ENCODE measurements at regions not wholly inside any gene's neighbourhood (a gene's known extent, or its start where the extent isn't known, plus 50 kb on each side); places are given as distances from the start of the nearest gene placed in this dataset.

DNA sequence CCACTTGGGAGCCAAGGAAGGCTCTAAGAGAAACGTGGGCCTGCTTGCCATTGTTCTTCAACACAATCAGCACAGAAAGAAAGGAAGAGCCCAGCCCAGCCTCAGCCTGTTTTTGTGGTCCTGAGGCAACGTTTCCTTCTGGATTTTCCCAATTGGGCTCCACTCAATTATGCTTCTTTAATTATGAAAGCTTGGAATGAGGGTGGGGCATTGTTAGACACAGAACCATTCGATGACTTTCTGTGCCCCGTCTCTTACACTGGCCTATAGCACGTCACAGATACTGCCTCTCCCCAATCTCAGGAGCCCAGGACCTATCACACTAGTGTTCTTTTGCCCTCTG is 207.4 kb downstream of the ZFP36L2 start:
- TF ChIP-seq, protein P1, sequence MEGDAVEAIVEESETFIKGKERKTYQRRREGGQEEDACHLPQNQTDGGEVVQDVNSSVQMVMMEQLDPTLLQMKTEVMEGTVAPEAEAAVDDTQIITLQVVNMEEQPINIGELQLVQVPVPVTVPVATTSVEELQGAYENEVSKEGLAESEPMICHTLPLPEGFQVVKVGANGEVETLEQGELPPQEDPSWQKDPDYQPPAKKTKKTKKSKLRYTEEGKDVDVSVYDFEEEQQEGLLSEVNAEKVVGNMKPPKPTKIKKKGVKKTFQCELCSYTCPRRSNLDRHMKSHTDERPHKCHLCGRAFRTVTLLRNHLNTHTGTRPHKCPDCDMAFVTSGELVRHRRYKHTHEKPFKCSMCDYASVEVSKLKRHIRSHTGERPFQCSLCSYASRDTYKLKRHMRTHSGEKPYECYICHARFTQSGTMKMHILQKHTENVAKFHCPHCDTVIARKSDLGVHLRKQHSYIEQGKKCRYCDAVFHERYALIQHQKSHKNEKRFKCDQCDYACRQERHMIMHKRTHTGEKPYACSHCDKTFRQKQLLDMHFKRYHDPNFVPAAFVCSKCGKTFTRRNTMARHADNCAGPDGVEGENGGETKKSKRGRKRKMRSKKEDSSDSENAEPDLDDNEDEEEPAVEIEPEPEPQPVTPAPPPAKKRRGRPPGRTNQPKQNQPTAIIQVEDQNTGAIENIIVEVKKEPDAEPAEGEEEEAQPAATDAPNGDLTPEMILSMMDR (conservative IDR thresholded peaks at IDR 0.05): no peak
- TF ChIP-seq EZH2 (IDR thresholded peaks at IDR 0.05; ENCODE audit: low read depth): no peak

Measured in PC-9 (cell line).